GM12873 (cell line): ENCODE measurements at regions not wholly inside any gene's neighbourhood (a gene's known extent, or its start where the extent isn't known, plus 50 kb on each side); places are given as distances from the start of the nearest gene placed in this dataset.

ENCODE experiments used
- TF ChIP-seq, protein P1 (sequence below): IDR thresholded peaks from 2 replicates; pipeline ENCODE4 v1.5.1; 2012; ENCODE audit warnings: low read depth, mild to moderate bottlenecking, moderate library complexity, low read length, control low read depth; ENCODE audit not compliant: insufficient read depth; ENCODE audit errors: missing control alignments

DNA sequence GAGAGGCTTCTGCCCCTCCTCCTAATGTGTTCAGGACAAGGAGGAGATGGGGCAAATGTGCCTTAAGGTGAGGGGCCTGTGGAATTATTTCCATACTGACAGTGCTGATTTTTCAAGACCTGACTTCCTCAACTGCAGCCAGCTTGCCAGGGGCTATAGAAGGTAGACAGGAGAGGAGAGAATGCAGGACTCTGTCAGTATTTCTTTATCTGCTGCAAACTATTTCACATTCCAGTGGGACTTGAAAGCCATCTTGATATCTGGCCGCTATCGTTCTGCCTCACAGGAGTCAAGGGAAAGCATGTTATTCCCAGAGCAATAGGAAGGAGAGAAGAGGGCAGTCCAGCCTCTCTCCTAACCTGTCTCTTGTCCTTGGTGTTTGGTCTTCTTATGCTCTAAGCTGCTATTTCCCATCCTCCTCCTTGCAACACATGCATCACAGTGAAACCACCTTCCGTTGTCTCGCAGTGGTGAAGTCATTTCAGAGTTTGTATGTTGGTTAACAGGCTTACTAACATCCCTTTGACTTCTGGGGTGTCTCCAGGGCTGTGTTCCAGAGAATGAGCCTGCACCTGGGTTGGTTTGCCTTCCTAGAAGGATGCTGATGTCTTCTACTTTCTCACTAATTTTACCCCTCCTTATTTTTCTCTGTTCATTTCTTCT, 95.1 kb upstream of the MRPS22 start:
- TF ChIP-seq, protein P1, sequence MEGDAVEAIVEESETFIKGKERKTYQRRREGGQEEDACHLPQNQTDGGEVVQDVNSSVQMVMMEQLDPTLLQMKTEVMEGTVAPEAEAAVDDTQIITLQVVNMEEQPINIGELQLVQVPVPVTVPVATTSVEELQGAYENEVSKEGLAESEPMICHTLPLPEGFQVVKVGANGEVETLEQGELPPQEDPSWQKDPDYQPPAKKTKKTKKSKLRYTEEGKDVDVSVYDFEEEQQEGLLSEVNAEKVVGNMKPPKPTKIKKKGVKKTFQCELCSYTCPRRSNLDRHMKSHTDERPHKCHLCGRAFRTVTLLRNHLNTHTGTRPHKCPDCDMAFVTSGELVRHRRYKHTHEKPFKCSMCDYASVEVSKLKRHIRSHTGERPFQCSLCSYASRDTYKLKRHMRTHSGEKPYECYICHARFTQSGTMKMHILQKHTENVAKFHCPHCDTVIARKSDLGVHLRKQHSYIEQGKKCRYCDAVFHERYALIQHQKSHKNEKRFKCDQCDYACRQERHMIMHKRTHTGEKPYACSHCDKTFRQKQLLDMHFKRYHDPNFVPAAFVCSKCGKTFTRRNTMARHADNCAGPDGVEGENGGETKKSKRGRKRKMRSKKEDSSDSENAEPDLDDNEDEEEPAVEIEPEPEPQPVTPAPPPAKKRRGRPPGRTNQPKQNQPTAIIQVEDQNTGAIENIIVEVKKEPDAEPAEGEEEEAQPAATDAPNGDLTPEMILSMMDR = no peak

DNA sequence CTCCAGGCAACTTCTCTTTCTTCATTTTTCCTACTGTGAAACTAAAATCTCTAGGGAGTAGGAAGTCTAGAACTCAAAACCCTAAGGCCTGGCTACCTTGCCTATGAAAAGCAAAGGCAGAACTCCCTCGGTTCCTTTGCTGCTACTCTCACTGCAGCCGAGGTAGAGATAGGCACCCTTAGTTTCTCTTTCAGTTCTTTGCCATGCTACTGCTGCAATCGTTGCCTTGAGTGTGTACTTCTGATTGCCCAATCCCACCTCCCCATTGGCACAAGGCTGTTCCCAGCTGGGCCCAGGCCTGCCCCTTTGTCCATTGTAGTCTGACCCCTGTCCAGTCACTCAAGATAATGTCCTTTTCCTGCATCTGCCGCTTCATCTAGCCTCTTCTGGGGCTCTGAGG, 92.3 kb upstream of the MRPS22 start:
- TF ChIP-seq, protein P1 = no peak

DNA sequence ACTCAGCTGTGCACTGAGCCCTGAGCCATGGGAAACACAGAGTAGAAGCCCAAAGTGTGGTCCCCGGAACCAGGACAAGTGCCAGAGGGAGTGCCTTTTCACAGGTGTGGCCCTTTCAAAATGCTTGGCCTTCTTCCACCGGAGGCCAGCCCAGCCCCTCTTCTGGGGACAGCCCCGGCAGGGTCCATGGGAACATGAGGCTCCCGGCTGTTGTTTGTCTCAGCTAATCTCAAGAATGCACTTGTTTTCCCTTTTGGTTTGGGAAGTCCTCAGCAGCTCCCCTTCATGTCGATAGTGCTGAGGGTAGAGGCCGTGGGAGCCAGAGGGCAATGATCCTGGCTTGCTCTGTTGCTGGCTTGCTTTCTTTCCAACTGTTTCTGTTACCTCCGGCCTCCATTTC, 91.1 kb upstream of the MRPS22 start:
- TF ChIP-seq, protein P1 = no peak

DNA sequence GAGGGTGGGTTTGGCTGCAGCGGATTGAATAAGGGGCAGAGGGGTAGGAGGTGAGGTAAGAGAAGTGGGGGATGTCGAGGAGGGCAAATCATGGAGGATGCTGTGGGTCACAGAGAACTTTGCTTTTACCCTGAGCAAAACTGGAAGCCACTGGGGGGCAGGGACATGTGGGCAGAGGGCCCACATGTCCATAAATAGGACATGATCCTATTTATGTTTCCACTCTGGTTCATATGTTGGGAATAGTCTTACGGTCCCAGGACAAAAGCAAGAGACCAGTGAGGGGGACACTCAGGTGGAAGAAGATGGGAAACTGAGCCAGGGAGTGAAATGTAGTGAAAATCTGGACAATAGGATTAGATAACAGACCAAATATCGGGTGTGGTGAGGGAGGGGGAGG, 85.5 kb upstream of the MRPS22 start:
- TF ChIP-seq, protein P1 = no peak

DNA sequence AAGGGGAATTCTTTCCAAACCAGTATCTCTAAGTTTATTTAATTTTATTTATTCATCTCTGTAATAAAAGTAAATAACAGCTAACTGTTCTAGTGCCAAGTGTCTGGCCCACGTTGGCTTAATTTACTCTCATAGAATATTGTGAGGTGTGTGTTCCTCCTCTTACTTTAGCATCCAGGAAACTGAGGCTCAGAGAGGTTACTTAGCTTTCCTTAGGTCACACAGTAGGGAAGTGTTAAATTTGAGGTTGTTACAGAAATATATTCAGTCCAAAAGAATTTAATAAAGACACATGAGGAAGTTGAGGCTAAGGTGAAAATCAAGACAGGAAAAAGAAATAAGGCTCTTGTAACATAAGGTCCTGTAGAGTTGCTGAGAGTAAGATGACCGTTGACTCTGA, 84.4 kb upstream of the MRPS22 start:
- TF ChIP-seq, protein P1 = no peak

DNA sequence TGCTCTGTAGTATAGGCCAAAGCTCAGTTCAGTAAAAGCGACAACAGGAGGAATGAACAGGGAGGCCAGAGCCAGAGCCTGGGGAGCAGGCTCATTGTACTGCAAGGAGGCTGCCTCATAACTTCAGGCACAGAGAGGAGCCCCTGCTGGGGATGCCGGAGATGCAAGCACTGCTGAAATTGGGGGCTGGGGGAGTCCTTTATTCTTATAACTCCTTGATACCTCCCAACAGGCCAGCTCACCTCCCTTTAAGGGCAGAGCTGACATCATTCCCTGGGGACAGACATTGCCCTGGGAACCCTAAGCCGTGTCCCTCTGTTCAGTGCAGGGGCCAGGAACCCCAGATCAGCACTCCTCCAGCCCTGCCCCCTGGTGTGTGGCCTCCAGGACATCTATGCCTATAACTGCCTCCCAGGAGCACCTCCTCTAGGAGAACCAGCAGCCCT, 83.8 kb upstream of the MRPS22 start:
- TF ChIP-seq, protein P1 = no peak

DNA sequence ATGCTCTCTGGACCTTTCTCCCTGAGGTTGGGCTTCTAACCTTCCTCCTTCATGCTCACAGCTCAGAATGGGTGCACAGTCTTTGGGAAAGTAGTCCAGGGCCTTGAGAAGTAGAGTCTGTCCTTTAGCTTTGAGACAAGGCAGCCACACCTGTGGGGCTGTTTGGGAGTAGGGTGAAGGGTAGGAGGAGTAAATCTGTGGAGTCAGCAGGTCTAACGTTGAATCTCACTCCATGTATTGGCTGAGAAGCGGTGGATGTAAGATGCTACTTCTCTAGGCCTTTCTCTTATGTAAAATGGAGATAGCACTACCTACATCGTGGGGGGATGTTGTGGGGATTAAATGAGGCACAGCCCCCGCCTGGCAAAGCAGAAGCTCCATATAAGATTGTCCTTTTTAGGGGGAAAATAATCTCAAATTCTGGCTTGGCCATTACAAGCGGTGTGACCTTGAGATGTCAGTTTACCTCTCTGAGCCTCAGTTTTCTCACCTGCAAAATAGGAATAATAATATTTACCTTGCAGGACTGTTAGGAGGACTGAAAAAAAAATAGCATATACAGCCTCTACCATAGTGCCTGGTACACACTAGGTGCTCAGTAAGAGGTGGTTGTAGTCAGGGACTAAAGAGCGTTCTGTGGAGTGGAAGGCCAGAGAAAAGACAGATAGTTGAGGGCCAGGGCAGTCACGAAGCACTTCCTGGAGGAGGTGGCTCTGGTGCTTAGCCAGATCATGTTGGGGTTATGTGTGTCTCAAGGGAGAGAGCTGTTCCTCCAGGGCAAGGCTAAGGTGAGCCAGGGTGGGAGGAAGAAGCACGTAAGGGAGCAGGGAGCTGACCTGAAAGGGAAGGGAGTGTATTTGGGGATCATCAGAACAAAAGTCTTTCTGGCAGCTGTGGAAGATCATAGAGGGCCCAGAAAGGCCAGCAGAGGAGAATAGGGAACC, 82.8 kb upstream of the MRPS22 start:
- TF ChIP-seq, protein P1 = no peak
